HG02852 (cell line): ENCODE measurements at regions not wholly inside any gene's neighbourhood (a gene's known extent, or its start where the extent isn't known, plus 50 kb on each side); places are given as distances from the start of the nearest gene placed in this dataset.

ENCODE experiments used
- ATAC-seq: cut with Tn5 transposase; IDR thresholded peaks from one replicate; pipeline ENCODE4 v1.9.1; 2021; ENCODE audit warnings: mild to moderate bottlenecking, moderate library complexity; ENCODE audit not compliant: unreplicated experiment

- ATAC-seq = no peak
Measured at GRCh38 chr11:111194860-111195568, 50.5 kb upstream of the POU2AF2 start.

- ATAC-seq = no peak
Measured at GRCh38 chr11:111193924-111194490, 51.5 kb upstream of the POU2AF2 start.

- no peak for ATAC-seq
Measured at GRCh38 chr11:111189466-111189865, 56.1 kb upstream of the POU2AF2 start.

GRCh38 chr11:111186308-111186915 is 59.1 kb upstream of the POU2AF2 start:
- ATAC-seq = no peak

- ATAC-seq = no peak
Measured at GRCh38 chr11:111185266-111185665, 60.3 kb upstream of the POU2AF2 start.

GRCh38 chr11:111183706-111184105 is 61.8 kb upstream of the POU2AF2 start:
- ATAC-seq = no peak

- no peak for ATAC-seq
Measured at GRCh38 chr11:111179184-111179910, 66.2 kb upstream of the POU2AF2 start.

GRCh38 chr11:111177037-111177871 is 68.3 kb upstream of the POU2AF2 start:
- ATAC-seq = peak; percentile 78

GRCh38 chr11:111176603-111177002 is 68.9 kb upstream of the POU2AF2 start:
- peak; percentile 39 for ATAC-seq

GRCh38 chr11:111173221-111173620 is 72.3 kb upstream of the POU2AF2 start:
- no peak for ATAC-seq

- no peak for ATAC-seq
Measured at GRCh38 chr11:111172321-111172862, 73.1 kb upstream of the POU2AF2 start.

GRCh38 chr11:111170761-111171379 is 74.7 kb upstream of the POU2AF2 start:
- ATAC-seq = no peak

GRCh38 chr11:111169367-111169766 is 76.2 kb upstream of the POU2AF2 start:
- no peak for ATAC-seq

- ATAC-seq = no peak
Measured at GRCh38 chr11:111168871-111169270, 76.7 kb upstream of the POU2AF2 start.

GRCh38 chr11:111167666-111168065 is 77.9 kb upstream of the POU2AF2 start:
- ATAC-seq = no peak

- ATAC-seq = no peak
Measured at GRCh38 chr11:111166598-111166997, 78.9 kb upstream of the POU2AF2 start.

GRCh38 chr11:111162305-111162704 is 83.2 kb upstream of the POU2AF2 start:
- ATAC-seq = no peak

GRCh38 chr11:111157571-111157970 is 88.0 kb upstream of the POU2AF2 start:
- ATAC-seq = no peak

- no peak for ATAC-seq
Measured at GRCh38 chr11:111155021-111155420, 90.5 kb upstream of the POU2AF2 start.

GRCh38 chr11:111153194-111153593 is 92.3 kb upstream of the POU2AF2 start:
- ATAC-seq = no peak
